BJ (cell line): ENCODE measurements at regions not wholly inside any gene's neighbourhood (a gene's known extent, or its start where the extent isn't known, plus 50 kb on each side); places are given as distances from the start of the nearest gene placed in this dataset.

Experiments used
- CTCF ChIA-PET: fragments of 350-600 bp; formaldehyde crosslinking; extraction: SDS; loops from one replicate; lab custom pipeline; 2021; ENCODE audit warnings: antibody characterized with exemption, inconsistent platforms; lab: Yijun Ruan, JAX
- POLR2A ChIA-PET: fragments of 300-600 bp; sonication (Branson Sonifier 250); formaldehyde crosslinking; extraction: SDS; loops from one replicate; lab custom pipeline; 2021; ENCODE audit warnings: antibody characterized with exemption; lab: Charles Lee
- DNase-seq: peaks from one replicate; pipeline ENCODE4 v3.0.0-alpha.2; 2011; ENCODE audit warnings: low read depth
- H3K27me3 ChIP-seq: 2 replicates; pipeline ENCODE4 v1.6.0; 2011; ENCODE audit warnings: low read length; ENCODE audit not compliant: control insufficient read depth, insufficient read depth
- H3K36me3 ChIP-seq: 2 replicates; pipeline ENCODE4 v1.5.1; 2011; ENCODE audit warnings: low read length; ENCODE audit not compliant: control insufficient read depth, insufficient read depth
- H3K4me3 ChIP-seq: 2 replicates; pipeline ENCODE4 v1.5.1; 2011; ENCODE audit warnings: low read depth, mild to moderate bottlenecking, control low read depth, low read length
- TF ChIP-seq, protein P1 (sequence below): IDR thresholded peaks from 2 replicates; pipeline ENCODE4 v1.5.1; 2011; ENCODE audit warnings: low read depth, mild to moderate bottlenecking, control low read depth, inconsistent platforms, low read length, moderate library complexity; ENCODE audit not compliant: insufficient read depth

GRCh38 chr10:1870491-1870890 is 133.2 kb upstream of the ADARB2 start:
- no peaks in the 10 kb centered on the region for H3K36me3 ChIP-seq
- DNase-seq, result no peak
- H3K27me3 ChIP-seq, result no peaks in the 10 kb centered on the region
- POLR2A ChIA-PET, result no interaction called here
- H3K4me3 ChIP-seq, result no peak overlapping the region
- CTCF ChIA-PET, result no interaction called here
- TF ChIP-seq, protein P1, sequence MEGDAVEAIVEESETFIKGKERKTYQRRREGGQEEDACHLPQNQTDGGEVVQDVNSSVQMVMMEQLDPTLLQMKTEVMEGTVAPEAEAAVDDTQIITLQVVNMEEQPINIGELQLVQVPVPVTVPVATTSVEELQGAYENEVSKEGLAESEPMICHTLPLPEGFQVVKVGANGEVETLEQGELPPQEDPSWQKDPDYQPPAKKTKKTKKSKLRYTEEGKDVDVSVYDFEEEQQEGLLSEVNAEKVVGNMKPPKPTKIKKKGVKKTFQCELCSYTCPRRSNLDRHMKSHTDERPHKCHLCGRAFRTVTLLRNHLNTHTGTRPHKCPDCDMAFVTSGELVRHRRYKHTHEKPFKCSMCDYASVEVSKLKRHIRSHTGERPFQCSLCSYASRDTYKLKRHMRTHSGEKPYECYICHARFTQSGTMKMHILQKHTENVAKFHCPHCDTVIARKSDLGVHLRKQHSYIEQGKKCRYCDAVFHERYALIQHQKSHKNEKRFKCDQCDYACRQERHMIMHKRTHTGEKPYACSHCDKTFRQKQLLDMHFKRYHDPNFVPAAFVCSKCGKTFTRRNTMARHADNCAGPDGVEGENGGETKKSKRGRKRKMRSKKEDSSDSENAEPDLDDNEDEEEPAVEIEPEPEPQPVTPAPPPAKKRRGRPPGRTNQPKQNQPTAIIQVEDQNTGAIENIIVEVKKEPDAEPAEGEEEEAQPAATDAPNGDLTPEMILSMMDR, result no peak

- TF ChIP-seq, protein P1, result no peak
- no peak overlapping the region for H3K4me3 ChIP-seq
- no peak for DNase-seq
- CTCF ChIA-PET, result no interaction called here
- no peaks in the 10 kb centered on the region for H3K27me3 ChIP-seq
- H3K36me3 ChIP-seq, result no peaks in the 10 kb centered on the region
- POLR2A ChIA-PET, result no interaction called here
Measured at GRCh38 chr10:1869861-1870260, 132.5 kb upstream of the ADARB2 start.

DNA sequence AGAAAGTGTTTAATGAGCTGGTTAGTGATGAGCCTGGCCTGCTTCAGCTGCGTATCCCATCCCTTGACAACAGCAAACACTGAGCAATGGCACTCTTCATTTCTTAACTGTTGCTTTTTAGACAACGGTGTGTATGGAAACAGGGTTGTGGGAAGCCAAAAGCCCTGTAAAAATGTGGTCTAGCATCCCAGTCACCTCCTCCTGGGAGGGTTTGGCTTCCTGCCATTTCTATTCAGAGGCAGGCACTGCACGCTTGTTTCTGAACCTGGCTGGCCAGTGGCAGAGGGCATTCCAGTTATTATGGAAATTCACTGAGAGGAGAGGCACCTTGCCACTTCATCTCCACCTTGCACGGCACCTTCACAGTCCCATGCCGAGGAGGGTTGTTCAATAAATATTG is 123.0 kb upstream of the ADARB2 start:
- CTCF ChIA-PET, result no interaction called here

DNA sequence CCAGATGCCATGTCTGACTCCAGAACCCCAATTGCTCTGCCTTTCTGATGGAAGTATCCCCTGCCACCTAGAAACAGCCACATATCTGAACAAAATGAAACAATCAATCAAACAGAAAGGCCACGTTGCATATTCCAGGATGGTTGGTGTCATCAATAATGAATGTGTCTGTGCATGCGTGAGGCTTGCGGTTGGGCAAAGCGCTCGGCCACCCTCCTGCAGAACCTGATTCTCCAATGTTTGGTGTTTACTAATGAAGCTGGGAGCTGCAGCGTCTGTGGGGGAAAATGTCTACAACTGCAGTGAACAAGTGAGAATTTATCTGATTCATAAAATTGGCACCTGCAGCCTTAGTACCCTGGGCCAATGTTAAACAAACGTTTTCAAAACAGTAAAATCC is 121.2 kb upstream of the ADARB2 start:
- TF ChIP-seq, protein P1, result no peak
- H3K27me3 ChIP-seq, result no peaks in the 10 kb centered on the region
- ChIA-PET POLR2A (no interaction called here), CTCF (no interaction called here)
- no peaks in the 10 kb centered on the region for H3K36me3 ChIP-seq
- H3K4me3 ChIP-seq, result no peak overlapping the region
- DNase-seq, result no peak

More for the DNA sequence above, 123.0 kb upstream of the ADARB2 start:
- TF ChIP-seq, protein P1, result no peak
- Histone ChIP-seq H3K27me3 (no peaks in the 10 kb centered on the region), H3K4me3 (no peak overlapping the region), H3K36me3 (no peaks in the 10 kb centered on the region)
- POLR2A ChIA-PET, result no interaction called here
- DNase-seq, result no peak

DNA sequence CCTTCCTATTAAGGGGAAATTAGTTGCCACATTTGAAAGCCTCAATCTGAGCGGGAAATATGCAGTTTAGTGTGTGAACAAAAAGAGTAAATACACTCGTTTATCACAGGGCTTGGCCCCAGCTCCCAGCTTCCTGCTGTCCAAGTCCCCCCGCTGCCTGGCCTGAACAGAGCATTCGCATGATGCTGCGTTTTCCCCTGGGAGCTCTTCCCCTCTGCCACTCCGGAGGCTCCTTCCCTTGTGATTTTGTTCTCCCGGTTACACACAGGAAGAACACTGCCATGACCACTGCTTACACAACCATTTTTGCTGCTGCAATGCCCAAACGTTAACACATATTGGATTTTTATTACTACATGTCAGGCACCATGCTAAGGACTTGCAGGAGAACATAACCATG is 120.7 kb upstream of the ADARB2 start:
- H3K27me3 ChIP-seq, result no peaks in the 10 kb centered on the region
- ChIA-PET POLR2A (no interaction called here), CTCF (no interaction called here)
- TF ChIP-seq, protein P1, result no peak
- DNase-seq, result no peak
- H3K4me3 ChIP-seq, result no peak overlapping the region
- H3K36me3 ChIP-seq, result no peaks in the 10 kb centered on the region
